ENCODE measurements at regions not wholly inside any gene's neighbourhood (a gene's known extent, or its start where the extent isn't known, plus 50 kb on each side); places are given as distances from the start of the nearest gene placed in this dataset.

GRCh38 chr20:50302341-50303057 is 111.9 kb downstream of the CEBPB start:
- DNase-seq, result no peak

GRCh38 chr20:50303573-50304500 is 113.2 kb downstream of the CEBPB start:
- no peak for DNase-seq

GRCh38 chr20:50304501-50304856 is 113.8 kb downstream of the CEBPB start:
- no peak for DNase-seq

- DNase-seq, result no peak
Observed at GRCh38 chr20:50304923-50305635, 114.4 kb downstream of the CEBPB start.

- no peak for DNase-seq
Observed at GRCh38 chr20:50305636-50306477, 115.2 kb downstream of the CEBPB start.

GRCh38 chr20:50306478-50307423 is 116.1 kb downstream of the CEBPB start:
- DNase-seq, result no peak

- DNase-seq, result no peak
Observed at GRCh38 chr20:50308166-50308512, 117.5 kb downstream of the CEBPB start.

GRCh38 chr20:50308513-50309279 is 118.1 kb downstream of the CEBPB start:
- no peak for DNase-seq

GRCh38 chr20:50309280-50309763 is 118.7 kb downstream of the CEBPB start:
- DNase-seq, result no peak

GRCh38 chr20:50309764-50310672 is 119.4 kb downstream of the CEBPB start:
- no peak for DNase-seq

GRCh38 chr20:50310673-50311051 is 120.0 kb downstream of the CEBPB start:
- DNase-seq, result no peak

- no peak for DNase-seq
Observed at GRCh38 chr20:50311308-50312001, 120.8 kb downstream of the CEBPB start.

- DNase-seq, result no peak
Observed at GRCh38 chr20:50312002-50312681, 121.5 kb downstream of the CEBPB start.

GRCh38 chr20:50312682-50313521 is 122.3 kb downstream of the CEBPB start:
- no peak for DNase-seq

GRCh38 chr20:50313522-50313820 is 122.8 kb downstream of the CEBPB start:
- DNase-seq, result no peak

GRCh38 chr20:50313827-50314677 is 123.4 kb downstream of the CEBPB start:
- no peak for DNase-seq

Data from activated T-cell treated with anti-CD3 and anti-CD28 coated beads, Interleukin-2, amount 50 U/mL, for 48 hours (primary cell).